Peyer's patch (tissue), 4 donors: ENCODE measurements at regions not wholly inside any gene's neighbourhood (a gene's known extent, or its start where the extent isn't known, plus 50 kb on each side); places are given as distances from the start of the nearest gene placed in this dataset.
A peak's percentile ranks its signal among the peaks of the same experiment; 100 is the strongest.

Experiments used
- DNase-seq, 3 donors: peaks; one replicate each; pipeline ENCODE4 v3.0.0-alpha.2; 2017 to 2019
- H3K27ac ChIP-seq, 4 donors: fragments of 200-600 bp; sonication (generic); one replicate each; pipeline ENCODE4 v1.5.1; 2016 to 2019
- H3K27me3 ChIP-seq, 2 donors: fragments of 200-600 bp; sonication (generic); one replicate each; pipeline ENCODE4 v1.5.1; 2019
- H3K36me3 ChIP-seq, 3 donors: fragments of 200-600 bp; sonication (generic); one replicate each; pipeline ENCODE4 v1.5.1; 2016 to 2019
- H3K4me1 ChIP-seq, 4 donors: fragments of 200-600 bp; sonication (generic); one replicate each; pipeline ENCODE4 v1.5.1; 2016 to 2019
- H3K4me3 ChIP-seq, 4 donors: fragments of 200-600 bp; sonication (generic); 1 replicate in 3 of 4; 2 replicates in 1 of 4; pipeline ENCODE4 v1.5.1; 2016 to 2019; ENCODE audit warnings: mild to moderate bottlenecking in 1 of 4
- H3K9me3 ChIP-seq, 4 donors: fragments of 200-600 bp; sonication (generic); one replicate each; pipeline ENCODE4 v1.5.1; 2016 to 2019; ENCODE audit warnings: mild to moderate bottlenecking in 1 of 4
- CTCF ChIP-seq, 6 experiments: fragments of 450-650 bp in 4 of 6; fragments of 200-600 bp in 2 of 6; sonication (generic) in 1 of 6; IDR thresholded peaks; one replicate each; pipeline ENCODE4 v1.5.1; 2017 to 2019; ENCODE audit warnings: antibody characterized with exemption in 6 of 6, mild to moderate bottlenecking in 3 of 6, moderate library complexity in 1 of 6
- POLR2A ChIP-seq, 2 donors: fragments of 450-650 bp; IDR thresholded peaks; one replicate each; pipeline ENCODE4 v1.5.1; 2017; ENCODE audit warnings: antibody characterized with exemption in 2 of 2, mild to moderate bottlenecking in 2 of 2, moderate library complexity in 2 of 2

DNA sequence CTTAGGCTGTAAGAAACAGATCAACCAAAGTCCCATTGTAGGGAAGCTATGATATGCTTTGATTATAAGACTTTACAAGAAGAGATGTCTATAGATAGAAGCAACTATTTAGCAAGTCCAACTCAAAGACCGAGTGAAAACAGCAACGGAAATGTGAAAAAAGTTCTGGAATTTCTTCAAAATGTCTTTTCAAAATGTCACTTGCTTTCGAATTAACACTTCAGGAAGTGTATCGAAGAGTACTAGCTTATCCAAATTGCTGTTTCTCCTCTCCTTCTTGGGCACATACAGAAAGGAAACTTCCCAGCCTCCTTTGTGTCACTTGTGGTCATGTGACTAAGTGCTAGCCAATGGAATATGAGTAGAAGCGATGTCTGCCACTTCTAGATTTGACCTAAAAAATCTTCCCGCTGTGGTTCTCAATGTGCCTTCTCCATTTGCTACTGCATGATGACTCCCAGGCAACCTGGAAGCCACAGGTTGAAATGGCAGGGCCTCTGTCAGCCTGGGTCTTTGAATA, 89.9 kb downstream of the TSEN15 start:
- no peak for TF ChIP-seq CTCF (IDR thresholded peaks at IDR 0.05)
- TF ChIP-seq POLR2A (IDR thresholded peaks at IDR 0.05): no peak
- no peak overlapping the region for H3K4me3 ChIP-seq
- no peak overlapping the region for H3K27ac ChIP-seq
- no peaks in the 10 kb centered on the region for H3K36me3 ChIP-seq
- peaks cover 0 to 1% (median under 1%) of the 10 kb centered on the region in 4 donors for H3K9me3 ChIP-seq
- no peak for DNase-seq
- no peaks in the 10 kb centered on the region for H3K27me3 ChIP-seq
- H3K4me1 ChIP-seq: no peaks in the 10 kb centered on the region

DNA sequence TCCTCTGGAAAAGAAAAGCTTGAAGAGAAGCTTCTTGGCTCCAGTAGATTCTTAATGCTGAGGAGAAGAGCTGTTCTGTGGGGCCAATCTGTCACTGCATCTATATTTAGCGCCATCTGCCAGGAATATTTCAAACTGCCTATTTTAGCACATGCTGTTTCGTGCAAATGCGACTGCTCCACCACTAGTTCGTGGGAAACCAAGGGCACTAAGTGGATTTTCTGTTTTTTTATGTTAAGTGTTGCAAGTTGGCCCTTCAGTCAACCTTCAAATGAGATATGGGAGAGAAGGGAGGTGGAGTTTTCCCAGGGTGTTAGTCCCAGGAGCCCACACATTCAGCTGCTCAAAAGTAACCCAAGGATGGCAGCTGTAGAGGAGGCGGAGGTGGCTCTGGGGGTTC, 91.9 kb downstream of the TSEN15 start:
- H3K36me3 ChIP-seq: no peaks in the 10 kb centered on the region
- no peak overlapping the region for H3K4me3 ChIP-seq
- no peak for TF ChIP-seq CTCF (IDR thresholded peaks at IDR 0.05)
- H3K27me3 ChIP-seq: no peaks in the 10 kb centered on the region
- no peak for DNase-seq
- H3K4me1 ChIP-seq: no peaks in the 10 kb centered on the region
- H3K9me3 ChIP-seq: no peaks in the 10 kb centered on the region
- H3K27ac ChIP-seq: no peak overlapping the region

DNA sequence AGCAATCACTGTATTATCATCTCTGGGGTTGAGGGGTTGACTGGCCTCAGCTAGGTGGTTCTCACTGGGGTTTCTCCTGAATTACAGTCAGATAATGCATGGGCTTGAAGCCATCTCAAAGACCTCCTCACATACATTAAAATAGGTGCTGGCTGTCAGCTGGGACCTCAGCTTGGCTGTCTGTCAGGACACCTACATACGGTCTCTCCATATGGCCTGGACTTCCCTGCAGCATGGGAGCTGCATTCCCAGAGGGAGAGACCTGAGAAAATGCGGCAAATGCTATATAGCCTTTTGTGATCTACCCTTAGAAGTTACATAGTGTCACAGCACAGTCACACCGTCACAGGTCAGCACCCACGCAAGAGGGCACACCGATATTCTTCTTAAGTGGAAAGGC, 93.6 kb downstream of the TSEN15 start:
- no peak overlapping the region for H3K27ac ChIP-seq
- H3K4me3 ChIP-seq: no peak overlapping the region
- no peaks in the 10 kb centered on the region for H3K36me3 ChIP-seq
- no peaks in the 10 kb centered on the region for H3K27me3 ChIP-seq
- DNase-seq: no peak
- TF ChIP-seq POLR2A (IDR thresholded peaks at IDR 0.05): no peak
- TF ChIP-seq CTCF (IDR thresholded peaks at IDR 0.05): no peak
- no peaks in the 10 kb centered on the region for H3K4me1 ChIP-seq
- no peaks in the 10 kb centered on the region for H3K9me3 ChIP-seq

- no peak overlapping the region for H3K27ac ChIP-seq
- no peak for DNase-seq
Measured at GRCh38 chr1:184146202-184146601, 94.7 kb downstream of the TSEN15 start.

GRCh38 chr1:184150776-184151531, 99.4 kb downstream of the TSEN15 start:
- Histone ChIP-seq H3K9me3 (no peaks in the 10 kb centered on the region), H3K4me1 (peaks cover 0 to 14% (median 0%) of the 10 kb centered on the region in 4 donors), H3K27me3 (no peaks in the 10 kb centered on the region), H3K27ac (peak overlapping the region; percentile 10 to 57 (median 30)), H3K36me3 (no peaks in the 10 kb centered on the region), H3K4me3 (no peak overlapping the region)
- TF ChIP-seq CTCF (IDR thresholded peaks at IDR 0.05): no peak
- TF ChIP-seq POLR2A (IDR thresholded peaks at IDR 0.05): no peak
- DNase-seq: peak in 1 of 3 donors; percentile 53

More at GRCh38 chr1:184146202-184146601, 94.7 kb downstream of the TSEN15 start:
- no peaks in the 10 kb centered on the region for H3K27me3 ChIP-seq
- no peak overlapping the region for H3K4me3 ChIP-seq
- H3K36me3 ChIP-seq: no peaks in the 10 kb centered on the region
- H3K4me1 ChIP-seq: peaks cover 0 to 3% (median 0%) of the 10 kb centered on the region in 4 donors
- TF ChIP-seq CTCF (IDR thresholded peaks at IDR 0.05) (no peak), POLR2A (IDR thresholded peaks at IDR 0.05) (no peak)
- H3K9me3 ChIP-seq: no peaks in the 10 kb centered on the region
